ENCODE measurements at regions not wholly inside any gene's neighbourhood (a gene's known extent, or its start where the extent isn't known, plus 50 kb on each side); places are given as distances from the start of the nearest gene placed in this dataset.
"Not testable (repeated sequence)": the region's sequence is repeated elsewhere in the genome, so short reads cannot be mapped to it uniquely, and the experiment has no call there.

DNA sequence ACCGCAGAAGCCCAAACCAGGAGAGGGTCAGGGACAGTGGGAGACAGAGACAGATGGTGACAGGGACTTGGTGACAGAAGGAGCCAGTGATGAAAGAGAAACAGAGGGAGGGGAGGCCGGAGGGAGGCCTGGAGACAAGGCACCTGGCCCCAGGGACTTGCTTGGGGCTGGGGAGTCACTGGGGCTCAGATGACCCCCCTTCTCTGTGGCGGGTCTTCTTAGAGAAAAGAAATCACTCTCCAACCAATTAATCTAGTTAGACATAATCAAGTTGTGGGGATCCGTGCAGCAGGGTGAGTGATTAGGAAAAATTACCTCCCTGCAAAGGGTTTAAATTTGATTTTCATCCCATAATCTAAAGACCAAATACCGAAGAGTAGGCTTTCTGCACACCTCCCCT, 519.8 kb downstream of the PTPRU start:
- no peak overlapping the region for H3K4me3 ChIP-seq (replicated peaks; ENCODE audit: low read depth, low read length)
- TF ChIP-seq, protein P1, sequence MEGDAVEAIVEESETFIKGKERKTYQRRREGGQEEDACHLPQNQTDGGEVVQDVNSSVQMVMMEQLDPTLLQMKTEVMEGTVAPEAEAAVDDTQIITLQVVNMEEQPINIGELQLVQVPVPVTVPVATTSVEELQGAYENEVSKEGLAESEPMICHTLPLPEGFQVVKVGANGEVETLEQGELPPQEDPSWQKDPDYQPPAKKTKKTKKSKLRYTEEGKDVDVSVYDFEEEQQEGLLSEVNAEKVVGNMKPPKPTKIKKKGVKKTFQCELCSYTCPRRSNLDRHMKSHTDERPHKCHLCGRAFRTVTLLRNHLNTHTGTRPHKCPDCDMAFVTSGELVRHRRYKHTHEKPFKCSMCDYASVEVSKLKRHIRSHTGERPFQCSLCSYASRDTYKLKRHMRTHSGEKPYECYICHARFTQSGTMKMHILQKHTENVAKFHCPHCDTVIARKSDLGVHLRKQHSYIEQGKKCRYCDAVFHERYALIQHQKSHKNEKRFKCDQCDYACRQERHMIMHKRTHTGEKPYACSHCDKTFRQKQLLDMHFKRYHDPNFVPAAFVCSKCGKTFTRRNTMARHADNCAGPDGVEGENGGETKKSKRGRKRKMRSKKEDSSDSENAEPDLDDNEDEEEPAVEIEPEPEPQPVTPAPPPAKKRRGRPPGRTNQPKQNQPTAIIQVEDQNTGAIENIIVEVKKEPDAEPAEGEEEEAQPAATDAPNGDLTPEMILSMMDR (IDR thresholded peaks at IDR 0.05; ENCODE audit: low read length, missing control alignments) = no peak
- DNase-seq (ENCODE audit: low read depth) = no peak

DNA sequence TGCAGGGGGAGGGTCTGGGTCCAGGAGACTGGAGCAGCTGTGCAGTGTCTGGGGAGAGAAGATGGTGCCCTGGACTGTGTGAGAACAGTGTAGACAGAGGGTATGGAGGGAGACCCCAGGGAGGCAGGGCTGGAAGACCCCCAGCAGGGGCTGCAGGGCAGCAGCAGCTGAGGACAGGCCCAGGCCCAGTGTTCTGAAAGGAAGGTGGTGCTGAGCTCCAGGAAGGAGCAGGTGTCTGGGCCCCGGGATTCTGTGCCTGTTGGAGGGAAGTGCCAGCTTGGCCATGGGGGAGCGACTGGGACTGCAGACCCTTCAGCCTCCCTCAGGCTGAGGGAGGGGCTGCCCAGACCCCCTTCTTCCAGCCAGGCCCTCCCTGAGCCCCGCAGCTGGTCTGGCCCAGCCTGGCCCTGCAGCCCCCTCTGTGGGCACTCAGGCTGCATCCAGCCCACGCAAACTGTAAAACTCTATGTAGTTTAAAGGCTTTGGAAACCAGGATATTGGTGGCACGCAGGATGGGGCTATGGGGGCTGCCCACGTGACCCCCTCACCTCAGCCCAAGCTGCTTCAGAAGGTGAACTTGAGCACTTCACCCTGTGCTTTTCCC, 519.2 kb downstream of the PTPRU start:
- DNase-seq (ENCODE audit: low read depth); H3K4me3 ChIP-seq (replicated peaks; ENCODE audit: low read depth, low read length): not testable (repeated sequence)

DNA sequence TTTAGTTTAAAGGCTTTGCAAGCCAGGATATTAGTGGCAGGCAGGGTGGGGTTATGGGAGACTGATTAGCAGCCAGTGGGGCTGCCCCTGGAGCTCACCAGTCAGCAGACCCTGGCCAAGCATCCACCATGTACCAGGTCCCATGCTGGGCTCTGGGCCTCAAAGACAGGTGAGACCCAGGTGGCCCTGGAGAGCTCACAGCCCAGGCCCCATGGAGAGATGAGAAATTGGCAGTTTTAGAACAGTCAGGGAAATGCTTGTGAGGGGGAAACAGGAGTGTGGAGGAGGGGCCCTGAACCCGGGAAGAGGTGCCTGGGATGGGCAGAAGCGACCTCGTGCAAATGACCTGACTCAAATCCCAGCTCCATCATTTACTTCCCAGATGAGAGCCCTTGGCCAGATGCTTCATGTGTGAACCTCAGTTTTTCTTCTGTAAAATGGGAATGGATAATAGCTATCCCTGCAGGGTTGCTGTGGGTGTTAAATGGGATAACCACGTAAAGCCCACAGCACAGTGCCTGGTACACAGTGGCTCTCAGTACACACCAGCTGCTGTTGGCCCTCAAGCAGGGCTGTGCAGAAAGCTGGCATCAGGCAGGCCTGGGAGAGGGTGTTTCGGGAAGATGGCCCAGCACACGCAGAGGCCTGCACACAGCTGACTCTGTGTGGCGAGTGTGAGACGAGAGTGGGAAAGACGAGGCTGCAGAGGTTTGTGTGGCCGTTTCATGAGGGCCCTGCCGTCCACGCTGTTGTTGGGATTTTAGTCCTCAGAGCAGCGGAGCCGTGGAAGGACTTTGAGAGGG, 518.5 kb downstream of the PTPRU start:
- DNase-seq (ENCODE audit: low read depth) = no peak
- TF ChIP-seq, protein P1 (IDR thresholded peaks at IDR 0.05; ENCODE audit: low read length, missing control alignments) = no peak
- H3K4me3 ChIP-seq (replicated peaks; ENCODE audit: low read depth, low read length) = no peak overlapping the region

DNA sequence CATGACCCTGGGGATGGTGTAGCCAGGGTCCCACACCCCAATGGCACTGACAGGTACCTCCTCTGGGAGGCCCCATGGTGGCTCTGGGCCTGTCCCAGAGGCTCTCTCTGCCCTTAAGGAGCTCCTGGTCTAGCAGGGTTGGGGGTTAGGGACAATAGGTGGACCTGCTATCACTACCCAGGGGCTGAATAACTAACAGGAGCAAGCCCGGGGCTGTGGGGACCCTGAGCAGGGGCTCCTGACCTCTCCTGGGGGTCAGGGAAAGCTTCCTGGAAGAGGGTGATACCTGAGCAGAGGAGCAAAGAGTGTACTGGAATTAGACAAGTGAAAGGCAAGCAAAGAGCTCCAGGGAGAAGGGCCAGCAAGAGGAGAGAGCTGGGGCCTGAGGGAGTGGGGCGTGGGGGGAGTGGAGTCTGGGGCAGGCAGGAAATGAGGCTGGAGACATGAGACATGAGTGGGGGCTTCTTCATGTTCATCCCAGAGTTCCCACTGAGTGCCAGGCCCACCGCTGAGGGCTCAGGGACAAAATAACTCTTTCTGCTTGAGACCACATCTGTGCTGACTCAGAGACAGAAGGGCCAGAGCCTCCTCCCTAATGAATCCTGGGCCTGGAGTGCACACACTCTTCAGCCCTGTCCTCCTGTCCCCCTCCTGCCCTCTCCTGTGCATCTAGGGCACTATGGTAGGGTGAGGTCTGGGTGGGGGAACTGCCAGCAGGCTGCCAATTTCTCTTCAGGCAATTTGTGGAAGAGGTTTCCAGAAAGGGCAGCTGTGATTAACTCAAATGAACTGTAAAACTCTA, 517.6 kb downstream of the PTPRU start:
- DNase-seq (ENCODE audit: low read depth) = no peak
- TF ChIP-seq, protein P1 (IDR thresholded peaks at IDR 0.05; ENCODE audit: low read length, missing control alignments) = no peak
- H3K4me3 ChIP-seq (replicated peaks; ENCODE audit: low read depth, low read length) = no peak overlapping the region

DNA sequence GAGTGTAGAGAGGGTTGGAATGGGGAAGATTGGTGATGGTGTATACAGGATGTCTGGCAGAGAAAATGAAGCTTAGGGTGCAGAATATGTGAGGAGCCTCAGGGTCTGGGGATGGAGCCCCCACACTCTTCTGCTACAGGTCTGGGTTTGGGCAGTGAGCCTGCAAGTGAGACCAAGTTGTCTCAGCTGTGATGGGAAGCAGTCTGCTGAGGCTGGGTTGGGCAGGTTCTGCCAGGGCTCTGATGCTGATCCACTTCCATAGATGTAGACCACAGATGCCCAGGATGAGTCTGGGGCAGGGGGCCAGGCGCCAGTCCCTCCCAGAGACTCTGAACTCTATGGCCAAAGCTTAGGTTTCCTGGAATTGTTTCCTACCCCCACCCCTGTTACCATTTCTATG, 516.9 kb downstream of the PTPRU start:
- no peak for DNase-seq (ENCODE audit: low read depth)
- no peak overlapping the region for H3K4me3 ChIP-seq (replicated peaks; ENCODE audit: low read depth, low read length)
- TF ChIP-seq, protein P1 (IDR thresholded peaks at IDR 0.05; ENCODE audit: low read length, missing control alignments) = no peak

DNA sequence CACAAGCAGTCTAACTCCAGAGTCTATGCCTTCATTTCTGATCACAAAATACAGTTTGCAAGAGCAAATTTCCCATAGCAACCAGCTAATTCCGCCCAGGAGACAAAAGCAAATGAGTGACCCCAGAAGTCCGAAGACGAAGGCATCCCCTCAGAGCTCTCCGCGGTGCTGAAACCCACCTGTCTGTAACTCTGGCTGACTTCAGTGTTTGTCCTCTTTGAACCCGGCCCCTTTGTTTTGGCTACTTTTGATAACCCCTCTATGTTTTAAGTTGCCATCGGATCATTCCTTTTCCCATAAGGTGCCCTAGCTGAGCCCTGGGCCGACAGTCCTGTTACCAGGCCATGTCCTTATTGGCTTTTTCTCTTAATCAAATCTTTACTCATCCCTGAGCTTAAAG, 515.8 kb downstream of the PTPRU start:
- no peak overlapping the region for H3K4me3 ChIP-seq (replicated peaks; ENCODE audit: low read depth, low read length)
- DNase-seq (ENCODE audit: low read depth) = no peak

More for the DNA sequence above, 515.8 kb downstream of the PTPRU start:
- TF ChIP-seq, protein P1 (IDR thresholded peaks at IDR 0.05; ENCODE audit: low read length, missing control alignments) = no peak

All from fibroblast of pulmonary artery (primary cell).